IMR-90 (cell line): ENCODE measurements at regions not wholly inside any gene's neighbourhood (a gene's known extent, or its start where the extent isn't known, plus 50 kb on each side); places are given as distances from the start of the nearest gene placed in this dataset.

Source experiments
- ATAC-seq: fragments of 200-7000 bp; cut with Tn5 transposase; 2 replicates; pipeline ENCODE4 v1.9.1; 2020; ENCODE audit warnings: low read depth, mild to moderate bottlenecking, moderate library complexity
- BruUV-seq: library from RNA; stranded (reverse); fragments of 400-500 nt; replicated peaks from 2 replicates; lab custom pipeline; 2021; lab: Mats Ljungman, UMichigan
- CTCF ChIA-PET: fragments of 300-600 bp; formaldehyde crosslinking; extraction: SDS; loops from one replicate; lab custom pipeline; 2021; ENCODE audit warnings: antibody characterized with exemption; lab: Yijun Ruan, JAX
- POLR2A ChIA-PET: fragments of 300-600 bp; sonication (Branson Sonifier 250); formaldehyde crosslinking; loops from one replicate; lab custom pipeline; 2022; ENCODE audit warnings: antibody characterized with exemption; ENCODE audit not compliant: unreplicated experiment; lab: Charles Lee
- DNase-seq: peaks from one replicate; pipeline ENCODE4 v3.0.0; 2013
- H2AFZ ChIP-seq: replicated peaks from 2 replicates; pipeline ENCODE3; 2013; ENCODE audit warnings: low read length, mild to moderate bottlenecking; ENCODE audit not compliant: poor library complexity
- H2AK5ac ChIP-seq: 2 replicates; pipeline ENCODE4 v1.6.1; 2013; ENCODE audit warnings: low read depth, low read length, inconsistent platforms
- H2AK9ac ChIP-seq: replicated peaks from 2 replicates; pipeline ENCODE3; 2013; ENCODE audit warnings: mild to moderate bottlenecking, low read depth, low read length, moderate library complexity; ENCODE audit not compliant: poor library complexity
- H2BK120ac ChIP-seq: 2 replicates; pipeline ENCODE4 v1.6.1; 2013; ENCODE audit warnings: low read depth, low read length, inconsistent platforms
- H2BK15ac ChIP-seq: 3 replicates; pipeline ENCODE4 v1.6.1; 2013; ENCODE audit warnings: low read depth, low read length, inconsistent platforms
- H2BK20ac ChIP-seq: 2 replicates; pipeline ENCODE4 v1.6.1; 2013; ENCODE audit warnings: low read depth, mild to moderate bottlenecking, inconsistent platforms, low read length, moderate library complexity
- H2BK5ac ChIP-seq: 2 replicates; pipeline ENCODE4 v1.6.1; 2013; ENCODE audit warnings: mild to moderate bottlenecking, low read depth, low read length, inconsistent platforms; ENCODE audit not compliant: poor library complexity, severe bottlenecking
- H3K14ac ChIP-seq: replicated peaks from 2 replicates; pipeline ENCODE4 v1.6.1; 2013; ENCODE audit warnings: low read depth, low read length, inconsistent platforms
- H3K18ac ChIP-seq: 2 replicates; pipeline ENCODE4 v1.6.1; 2013; ENCODE audit warnings: low read depth, low read length, control low read depth
- H3K23ac ChIP-seq: 2 replicates; pipeline ENCODE4 v1.6.1; 2013; ENCODE audit warnings: low read depth, low read length, inconsistent platforms
- H3K27ac ChIP-seq: 2 replicates; pipeline ENCODE4 v1.5.1; 2013; ENCODE audit warnings: mild to moderate bottlenecking, control low read depth, low read length; ENCODE audit not compliant: insufficient read depth
- H3K27me3 ChIP-seq: 2 replicates; pipeline ENCODE4 v1.6.1; 2013; ENCODE audit warnings: low read length; ENCODE audit not compliant: control insufficient read depth, insufficient read depth
- H3K36me3 ChIP-seq: 2 replicates; pipeline ENCODE4 v1.6.1; 2013; ENCODE audit warnings: low read length, mixed read lengths; ENCODE audit not compliant: control insufficient read depth, insufficient read depth
- H3K4ac ChIP-seq: 2 replicates; pipeline ENCODE4 v1.6.1; 2013; ENCODE audit warnings: low read depth, low read length, inconsistent platforms
- H3K4me1 ChIP-seq: 2 replicates; pipeline ENCODE4 v1.6.1; 2013; ENCODE audit warnings: low read length, mixed read lengths; ENCODE audit not compliant: control insufficient read depth, insufficient read depth
- H3K4me2 ChIP-seq: 2 replicates; pipeline ENCODE4 v1.6.1; 2013; ENCODE audit warnings: low read depth, mild to moderate bottlenecking, control low read depth, low read length, moderate library complexity
- H3K4me3 ChIP-seq: 2 replicates; pipeline ENCODE4 v1.5.1; 2013; ENCODE audit warnings: low read depth, mild to moderate bottlenecking, control low read depth, low read length, moderate library complexity; ENCODE audit not compliant: insufficient read depth
- H3K56ac ChIP-seq: 2 replicates; pipeline ENCODE4 v1.6.1; 2013; ENCODE audit warnings: low read length, inconsistent platforms; ENCODE audit not compliant: insufficient read depth; ENCODE audit errors: extremely low read depth
- H3K79me1 ChIP-seq, 2 experiments: 2 replicates each; pipeline ENCODE4 v1.6.1; 2013; ENCODE audit warnings: low read length in 2 of 2, inconsistent platforms in 1 of 2, low read depth in 1 of 2
- H3K9ac ChIP-seq: 2 replicates; pipeline ENCODE4 v1.6.1; 2013; ENCODE audit warnings: low read depth, low read length, control low read depth
- H3K9me1 ChIP-seq: 2 replicates; pipeline ENCODE4 v1.6.1; 2013; ENCODE audit warnings: low read length, inconsistent platforms; ENCODE audit not compliant: insufficient read depth
- H3K9me3 ChIP-seq: 2 replicates; pipeline ENCODE4 v1.6.1; 2013; ENCODE audit warnings: low read length; ENCODE audit not compliant: control insufficient read depth, insufficient read depth
- H4K20me1 ChIP-seq: 2 replicates; pipeline ENCODE4 v1.6.1; 2013; ENCODE audit warnings: low read length, inconsistent platforms; ENCODE audit not compliant: insufficient read depth
- H4K5ac ChIP-seq: 2 replicates; pipeline ENCODE4 v1.6.1; 2013; ENCODE audit warnings: mild to moderate bottlenecking, low read depth, low read length, control low read depth
- H4K8ac ChIP-seq, 2 experiments: 2 replicates each; pipeline ENCODE4 v1.6.1; 2013; ENCODE audit warnings: low read depth in 2 of 2, low read length in 2 of 2, control low read depth in 1 of 2, inconsistent platforms in 1 of 2
- H4K91ac ChIP-seq: 2 replicates; pipeline ENCODE4 v1.6.1; 2013; ENCODE audit warnings: low read depth, low read length, inconsistent platforms; ENCODE audit not compliant: insufficient read depth
- BHLHE40 ChIP-seq: fragments of 150-350 bp; IDR thresholded peaks from 2 replicates; pipeline ENCODE4 v1.6.1; 2016; ENCODE audit warnings: mild to moderate bottlenecking, low read depth, low read length
- MXI1 ChIP-seq: IDR thresholded peaks from 2 replicates; pipeline ENCODE4 v1.6.1; 2012; ENCODE audit warnings: low read depth, mild to moderate bottlenecking, low read length, moderate library complexity, borderline replicate concordance
- RFX5 ChIP-seq: IDR thresholded peaks from 2 replicates; pipeline ENCODE4 v1.8.0; 2012; ENCODE audit warnings: low read depth, mild to moderate bottlenecking, low read length, moderate library complexity
- WGBS, 2 experiments: methylation state at CpG; one replicate each; pipeline versions ENCODE4 v1.1.5 to v1.1.7; 2013; ENCODE audit warnings: missing lambda C conversion rate in 2 of 2; ENCODE audit not compliant: insufficient read length in 1 of 2; ENCODE audit errors: extremely low coverage in 2 of 2; 5-methylcytosine and 5-hydroxymethylcytosine counted together
- dilution Hi-C: fragments of 300-500 bp; cut with HindIII; formaldehyde crosslinking; loops from one replicate; pipeline ENCODE4 v1.14.3; 2018; ENCODE audit warnings: low sequenced_read_pairs; ENCODE audit not compliant: unreplicated experiment
- in situ Hi-C: fragments of 300-500 bp; cut with MboI; formaldehyde crosslinking; loops from 3 replicates; pipeline ENCODE4 v1.14.3; 2019; ENCODE audit warnings: low sequenced_read_pairs, inconsistent platforms, mixed read lengths
- intact Hi-C: fragments of 100-400 bp; cut with micrococcal nuclease; formaldehyde crosslinking; loops from 2 replicates; pipeline ENCODE4 v1.10.0; 2022

GRCh38 chr2:60678551-60678950 lies 77.5 kb upstream of the PAPOLG start:
- no peaks in the 10 kb centered on the region for H3K9me3 ChIP-seq
- BruUV-seq, result no TSS peak
- no peak overlapping the region for H4K8ac ChIP-seq
- POLR2A ChIA-PET, result no interaction called here
- H2BK120ac ChIP-seq, result no peak overlapping the region
- no peaks in the 10 kb centered on the region for H3K79me1 ChIP-seq
- no peak overlapping the region for H3K56ac ChIP-seq
- H3K27ac ChIP-seq, result no peak overlapping the region
- H3K4ac ChIP-seq, result no peak overlapping the region
- ATAC-seq (no peak), DNase-seq (no peak)
- no peaks in the 10 kb centered on the region for H3K4me1 ChIP-seq
- intact Hi-C loops, result no loop called here
- H4K5ac ChIP-seq, result no peak overlapping the region
- 70% methylated on average over 2 of the region's 7 CpGs; no CpG with 5 or more reads in 1 of the 2 experiments for WGBS, 2 experiments
- no peak overlapping the region for H3K23ac ChIP-seq
- H2AFZ ChIP-seq, result no peak overlapping the region
- no peak overlapping the region for H2BK20ac ChIP-seq
- no peak overlapping the region for H3K4me2 ChIP-seq
- no peaks in the 10 kb centered on the region for H3K36me3 ChIP-seq
- in situ Hi-C loops, result no loop called here
- no peaks in the 10 kb centered on the region for H3K9me1 ChIP-seq
- no peak overlapping the region for H4K91ac ChIP-seq
- H3K27me3 ChIP-seq, result peaks cover 7% of the 10 kb centered on the region
- no peak overlapping the region for H3K4me3 ChIP-seq
- H2BK5ac ChIP-seq, result no peak overlapping the region
- H2BK15ac ChIP-seq, result no peak overlapping the region
- CTCF ChIA-PET, result interaction anchor here (0.5 kb wide), 1 partner anchor 1036 kb away, joined by 3 read pairs; no protein-coding TSS in a partner anchor
- TF ChIP-seq BHLHE40 (no peak), MXI1 (no peak), RFX5 (no peak)
- H3K9ac ChIP-seq, result no peak overlapping the region
- H2AK5ac ChIP-seq, result no peak overlapping the region
- H2AK9ac ChIP-seq, result no peak overlapping the region
- no peak overlapping the region for H3K14ac ChIP-seq
- H4K20me1 ChIP-seq, result no peaks in the 10 kb centered on the region
- H3K18ac ChIP-seq, result no peak overlapping the region
- dilution Hi-C loops, result no loop called here
